ENCODE measurements at regions not wholly inside any gene's neighbourhood (a gene's known extent, or its start where the extent isn't known, plus 50 kb on each side); places are given as distances from the start of the nearest gene placed in this dataset.

DNA sequence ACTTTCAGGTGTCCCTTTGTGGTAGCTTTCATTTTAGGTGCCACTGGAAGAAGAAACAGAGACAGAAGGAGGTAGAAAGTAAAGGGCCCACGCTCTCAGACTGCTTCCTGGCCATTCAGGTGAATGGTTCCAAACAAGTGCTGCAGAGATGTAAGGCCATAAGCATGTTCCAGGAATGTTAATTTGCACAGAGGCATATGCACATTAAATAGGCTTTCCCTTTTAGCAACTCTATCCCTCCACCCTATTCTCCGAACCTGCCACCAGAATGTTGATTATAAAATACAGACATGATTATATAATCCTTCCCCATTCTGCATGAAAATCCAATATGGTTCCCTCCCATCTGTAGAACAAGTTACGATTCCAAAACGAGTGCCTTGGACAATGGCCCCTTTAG, 297.2 kb downstream of the C6orf118 start:
- Histone ChIP-seq H3K4me2 (ENCODE audit: control insufficient read depth, extremely low read depth, insufficient read depth, low read depth, low read length) (no peak overlapping the region), H3K9me3 (ENCODE audit: control insufficient read depth, low read depth, low read length) (no peaks in the 10 kb centered on the region), H4K20me1 (ENCODE audit: control insufficient read depth, extremely low read depth, insufficient read depth, low read length) (no peaks in the 10 kb centered on the region), H3K79me2 (ENCODE audit: control insufficient read depth, insufficient read depth, low read length) (no peaks in the 10 kb centered on the region), H3K36me3 (ENCODE audit: control insufficient read depth in 2 of 2, extremely low read depth in 1 of 2, insufficient read depth in 2 of 2, low read length in 2 of 2) (no peaks in the 10 kb centered on the region), H3K27me3 (ENCODE audit: control insufficient read depth, extremely low read depth, insufficient read depth, low read length) (no peaks in the 10 kb centered on the region), H3K27ac (ENCODE audit: control insufficient read depth, insufficient read depth, low read length) (no peak overlapping the region), H3K9me1 (ENCODE audit: control insufficient read depth, extremely low read depth, insufficient read depth, low read length) (no peaks in the 10 kb centered on the region), H2AFZ (ENCODE audit: control insufficient read depth, low read length) (no peak overlapping the region), H3K4me3 (ENCODE audit: control insufficient read depth in 2 of 3, extremely low read depth in 1 of 3, insufficient read depth in 2 of 3, low read depth in 1 of 3, low read length in 3 of 3) (no peak overlapping the region), H3K9ac (ENCODE audit: control insufficient read depth, extremely low read depth, insufficient read depth, low read length) (no peak overlapping the region), H3K4me1 (ENCODE audit: control insufficient read depth, extremely low read depth, insufficient read depth, low read length) (no peaks in the 10 kb centered on the region)
- TF ChIP-seq EZH2 (IDR thresholded peaks at IDR 0.05; ENCODE audit: low read length) = no peak
- TF ChIP-seq, protein P1, sequence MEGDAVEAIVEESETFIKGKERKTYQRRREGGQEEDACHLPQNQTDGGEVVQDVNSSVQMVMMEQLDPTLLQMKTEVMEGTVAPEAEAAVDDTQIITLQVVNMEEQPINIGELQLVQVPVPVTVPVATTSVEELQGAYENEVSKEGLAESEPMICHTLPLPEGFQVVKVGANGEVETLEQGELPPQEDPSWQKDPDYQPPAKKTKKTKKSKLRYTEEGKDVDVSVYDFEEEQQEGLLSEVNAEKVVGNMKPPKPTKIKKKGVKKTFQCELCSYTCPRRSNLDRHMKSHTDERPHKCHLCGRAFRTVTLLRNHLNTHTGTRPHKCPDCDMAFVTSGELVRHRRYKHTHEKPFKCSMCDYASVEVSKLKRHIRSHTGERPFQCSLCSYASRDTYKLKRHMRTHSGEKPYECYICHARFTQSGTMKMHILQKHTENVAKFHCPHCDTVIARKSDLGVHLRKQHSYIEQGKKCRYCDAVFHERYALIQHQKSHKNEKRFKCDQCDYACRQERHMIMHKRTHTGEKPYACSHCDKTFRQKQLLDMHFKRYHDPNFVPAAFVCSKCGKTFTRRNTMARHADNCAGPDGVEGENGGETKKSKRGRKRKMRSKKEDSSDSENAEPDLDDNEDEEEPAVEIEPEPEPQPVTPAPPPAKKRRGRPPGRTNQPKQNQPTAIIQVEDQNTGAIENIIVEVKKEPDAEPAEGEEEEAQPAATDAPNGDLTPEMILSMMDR (optimal IDR thresholded peaks at IDR 0.05 in 1 of 3, IDR thresholded peaks at IDR 0.05 in 1 of 3, conservative IDR thresholded peaks at IDR 0.05 in 1 of 3; ENCODE audit: extremely low read depth in 1 of 3, insufficient read depth in 2 of 3, low read length in 3 of 3) = no peak
- DNase-seq (ENCODE audit: low read depth, low spot score) = no peak
- no peak for FAIRE-seq
- dilution Hi-C loops (cut with MboI; ENCODE audit: extremely low pct_ligation_motif_present, low sequenced_read_pairs) = no loop called here

DNA sequence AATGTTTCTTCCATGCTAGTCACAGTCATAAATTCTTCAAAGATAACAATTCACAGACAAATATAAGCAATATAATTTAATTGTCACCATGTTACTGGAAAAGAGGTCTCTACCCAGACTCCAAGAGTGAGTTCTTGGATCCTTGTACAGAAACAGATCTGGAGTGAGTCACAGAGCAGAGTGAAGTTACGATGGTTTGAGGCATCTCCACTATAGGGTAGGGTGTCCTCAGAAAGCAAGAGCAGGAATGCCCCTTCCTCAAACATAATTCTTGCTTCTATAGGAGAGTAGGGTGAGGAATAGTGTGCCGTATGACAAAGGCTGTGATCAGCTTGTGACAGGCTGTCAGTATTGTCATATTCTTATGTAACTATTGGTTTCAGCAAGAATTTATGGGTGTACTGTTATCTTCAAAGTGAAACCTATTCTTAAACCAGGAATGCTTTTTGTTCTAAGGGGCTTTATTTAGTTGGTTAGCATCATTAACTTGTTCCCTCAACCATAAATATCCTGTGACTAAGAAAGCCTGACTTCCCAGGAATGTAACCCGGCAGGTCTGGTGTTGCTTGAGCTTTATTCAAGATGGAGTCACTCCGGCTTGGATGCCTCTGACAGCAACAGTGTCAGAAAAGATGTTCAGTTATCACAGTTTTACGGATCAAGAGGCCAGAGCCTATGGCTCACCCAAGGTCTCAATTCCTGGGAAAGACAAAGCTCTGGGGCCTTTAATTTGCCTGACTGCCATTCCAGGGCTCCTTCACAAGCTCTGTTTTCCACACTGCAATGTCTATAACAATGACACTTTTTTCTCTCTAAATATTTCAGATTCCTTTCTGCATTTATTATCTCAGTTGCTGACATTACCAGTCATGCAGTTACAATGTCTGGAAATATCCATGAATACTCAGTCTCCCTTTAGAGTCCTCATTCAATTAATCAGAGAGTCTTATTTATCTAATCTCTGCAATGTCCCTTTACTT, 298.6 kb downstream of the C6orf118 start:
- Histone ChIP-seq H3K4me1 (ENCODE audit: control insufficient read depth, extremely low read depth, insufficient read depth, low read length) (no peaks in the 10 kb centered on the region), H3K4me3 (ENCODE audit: control insufficient read depth in 2 of 3, extremely low read depth in 1 of 3, insufficient read depth in 2 of 3, low read depth in 1 of 3, low read length in 3 of 3) (no peak overlapping the region), H4K20me1 (ENCODE audit: control insufficient read depth, extremely low read depth, insufficient read depth, low read length) (no peaks in the 10 kb centered on the region), H3K9me3 (ENCODE audit: control insufficient read depth, low read depth, low read length) (no peaks in the 10 kb centered on the region), H3K9ac (ENCODE audit: control insufficient read depth, extremely low read depth, insufficient read depth, low read length) (no peak overlapping the region), H3K27me3 (ENCODE audit: control insufficient read depth, extremely low read depth, insufficient read depth, low read length) (no peaks in the 10 kb centered on the region), H3K27ac (ENCODE audit: control insufficient read depth, insufficient read depth, low read length) (no peak overlapping the region), H3K4me2 (ENCODE audit: control insufficient read depth, extremely low read depth, insufficient read depth, low read depth, low read length) (no peak overlapping the region), H3K9me1 (ENCODE audit: control insufficient read depth, extremely low read depth, insufficient read depth, low read length) (no peaks in the 10 kb centered on the region), H2AFZ (ENCODE audit: control insufficient read depth, low read length) (no peak overlapping the region), H3K36me3 (ENCODE audit: control insufficient read depth in 2 of 2, extremely low read depth in 1 of 2, insufficient read depth in 2 of 2, low read length in 2 of 2) (no peaks in the 10 kb centered on the region), H3K79me2 (ENCODE audit: control insufficient read depth, insufficient read depth, low read length) (no peaks in the 10 kb centered on the region)
- DNase-seq (ENCODE audit: low read depth, low spot score) (no peak), FAIRE-seq (no peak)
- TF ChIP-seq EZH2 (IDR thresholded peaks at IDR 0.05; ENCODE audit: low read length) = no peak
- TF ChIP-seq, protein P1 (optimal IDR thresholded peaks at IDR 0.05 in 1 of 3, IDR thresholded peaks at IDR 0.05 in 1 of 3, conservative IDR thresholded peaks at IDR 0.05 in 1 of 3; ENCODE audit: extremely low read depth in 1 of 3, insufficient read depth in 2 of 3, low read length in 3 of 3) = no peak
- dilution Hi-C loops (cut with MboI; ENCODE audit: extremely low pct_ligation_motif_present, low sequenced_read_pairs) = no loop called here

Data from keratinocyte (primary cell).